HuH-7.5 (cell line): ENCODE measurements at regions not wholly inside any gene's neighbourhood (a gene's known extent, or its start where the extent isn't known, plus 50 kb on each side); places are given as distances from the start of the nearest gene placed in this dataset.
"Not testable (repeated sequence)": the region's sequence is repeated elsewhere in the genome, so short reads cannot be mapped to it uniquely, and the experiment has no call there.

Experiments
- DNase-seq: peaks from one replicate; pipeline ENCODE4 v3.0.0; 2011; ENCODE audit warnings: low spot score

GRCh38 chr9:115808695-115809094 is 344.9 kb upstream of the PAPPA start:
- no peak for DNase-seq

GRCh38 chr9:115810166-115810565 is 343.4 kb upstream of the PAPPA start:
- DNase-seq = no peak

DNA sequence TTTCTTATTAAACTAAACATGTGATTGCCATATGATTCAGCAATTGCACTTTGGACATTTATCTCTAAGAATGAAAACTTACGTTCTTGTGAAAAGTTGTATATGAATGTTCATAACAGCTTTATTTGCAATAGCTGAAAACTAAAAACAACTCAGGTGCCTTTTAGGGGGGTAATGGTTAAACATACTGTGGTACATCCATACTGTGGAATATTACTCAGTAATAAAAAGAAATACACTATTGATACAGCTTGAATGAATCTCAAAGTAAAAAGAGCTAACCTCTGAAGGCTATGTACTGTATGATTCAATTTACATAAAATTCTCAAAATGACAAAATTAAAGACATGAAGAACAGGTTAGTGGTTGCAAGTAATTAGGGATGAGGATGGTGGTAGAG is 339.5 kb upstream of the PAPPA start:
- no peak for DNase-seq

DNA sequence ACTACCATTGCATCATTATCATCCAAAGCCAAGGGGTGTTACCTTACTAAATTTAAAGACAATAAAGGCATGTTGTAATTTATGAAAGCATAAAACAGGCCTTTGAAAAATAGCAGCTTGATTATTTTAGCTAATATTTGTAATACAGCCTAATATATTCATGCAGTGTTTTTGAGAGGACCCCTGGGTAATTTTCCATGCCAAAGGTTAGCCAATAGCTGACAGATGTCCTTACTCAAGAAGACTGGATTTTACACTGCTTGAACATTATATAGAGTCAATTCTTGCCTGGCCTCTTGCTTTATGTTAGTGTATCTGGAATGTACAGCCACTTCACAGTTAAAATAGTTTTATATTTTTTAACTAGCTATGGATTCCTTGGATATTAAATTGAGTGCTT is 337.8 kb upstream of the PAPPA start:
- DNase-seq = no peak

GRCh38 chr9:115818651-115819050 is 334.9 kb upstream of the PAPPA start:
- DNase-seq = not testable (repeated sequence)

GRCh38 chr9:115832031-115832430 is 321.6 kb upstream of the PAPPA start:
- no peak for DNase-seq

- DNase-seq = no peak
Observed at GRCh38 chr9:115837618-115838017, 316.0 kb upstream of the PAPPA start.

DNA sequence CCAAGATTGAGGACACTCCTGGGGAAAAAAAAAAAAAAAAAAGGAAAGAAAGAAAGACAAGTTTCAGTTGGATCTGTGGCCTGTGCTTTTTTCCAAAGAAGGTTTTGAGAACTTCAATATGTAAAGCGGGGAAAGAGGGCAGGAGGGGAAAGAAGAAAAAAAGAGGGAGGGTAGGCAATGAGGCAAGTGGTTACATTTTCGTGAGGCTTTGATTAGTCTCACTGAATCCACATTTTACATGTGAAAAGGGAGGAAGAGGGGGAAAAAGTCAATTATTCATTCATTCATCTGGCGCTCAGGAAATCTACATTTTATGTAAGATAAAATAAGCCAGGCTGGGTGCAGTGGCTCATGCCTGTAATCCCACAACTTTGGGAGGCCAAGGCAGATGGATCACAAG is 315.2 kb upstream of the PAPPA start:
- no peak for DNase-seq

DNA sequence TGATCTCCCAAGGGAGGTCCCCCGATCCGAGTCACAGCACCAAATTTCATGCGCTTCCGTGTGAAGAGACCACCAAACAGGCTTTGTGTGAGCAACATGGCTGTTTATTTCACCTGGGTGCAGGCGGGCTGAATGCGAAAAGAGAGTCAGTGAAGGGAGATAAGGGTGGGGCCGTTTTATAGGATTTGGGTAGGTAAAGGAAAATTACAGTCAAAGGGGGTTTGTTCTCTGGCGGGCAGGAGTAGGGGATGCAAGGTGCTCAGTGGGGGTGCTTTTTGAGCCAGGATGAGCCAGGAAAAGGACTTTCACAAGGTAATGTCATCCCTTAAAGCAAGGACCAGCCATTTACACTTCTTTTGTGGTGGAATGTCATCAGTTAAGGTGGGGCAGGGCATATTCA is 309.2 kb upstream of the PAPPA start:
- not testable (repeated sequence) for DNase-seq

GRCh38 chr9:115845648-115846312 is 307.8 kb upstream of the PAPPA start:
- no peak for DNase-seq

DNA sequence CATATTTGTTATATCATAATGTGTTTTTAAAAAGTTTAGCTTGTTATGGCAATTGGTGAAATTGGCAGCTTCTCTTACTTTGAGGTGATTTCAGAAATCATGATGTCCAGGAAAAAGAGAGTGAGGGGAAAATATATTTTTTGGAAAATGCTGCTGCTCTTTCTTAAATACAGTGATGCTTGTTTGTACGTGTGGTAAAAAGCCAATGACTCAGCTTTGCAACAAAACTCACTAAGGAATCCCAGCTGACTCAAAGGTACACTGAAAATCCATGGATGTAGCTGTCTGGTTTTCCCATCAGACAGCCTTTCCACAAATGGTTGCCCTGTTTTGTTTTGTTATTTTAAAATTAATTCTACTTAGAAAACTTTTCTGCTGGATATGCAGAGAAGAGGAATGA is 306.4 kb upstream of the PAPPA start:
- DNase-seq = no peak

DNA sequence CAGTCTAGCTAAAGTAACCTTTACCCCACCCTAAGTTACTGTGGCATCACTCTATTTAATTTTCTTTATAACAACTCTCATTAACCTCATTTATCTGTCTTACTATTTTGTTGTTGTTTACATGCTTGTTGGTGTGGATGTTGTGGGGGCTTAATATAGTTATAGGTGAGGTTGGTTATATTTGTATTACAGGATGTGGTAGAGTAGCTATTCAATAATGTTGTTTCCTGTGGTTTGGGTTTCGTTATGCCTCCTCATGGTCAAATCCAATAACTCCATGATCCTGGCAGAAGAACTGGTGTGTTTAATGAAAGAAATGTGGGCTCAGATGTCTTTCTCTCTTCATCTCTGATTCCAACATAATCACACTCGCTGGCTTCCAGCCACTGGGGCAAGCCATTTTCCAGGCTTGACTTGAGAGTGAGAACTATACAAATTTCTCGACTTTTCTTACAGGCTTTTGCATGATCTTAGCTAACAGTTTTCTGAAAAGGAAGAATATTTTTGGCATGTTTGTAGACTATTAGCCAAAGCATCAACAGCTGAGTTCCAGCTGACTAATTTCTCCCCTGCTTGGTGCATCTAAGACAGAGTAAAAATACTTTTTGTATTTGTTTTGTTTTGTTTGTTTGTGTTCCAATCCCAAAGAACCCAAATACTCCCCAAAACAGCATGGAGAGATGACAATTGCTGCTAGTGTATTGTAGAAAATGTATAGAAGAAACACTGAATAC is 303.7 kb upstream of the PAPPA start:
- no peak for DNase-seq

DNA sequence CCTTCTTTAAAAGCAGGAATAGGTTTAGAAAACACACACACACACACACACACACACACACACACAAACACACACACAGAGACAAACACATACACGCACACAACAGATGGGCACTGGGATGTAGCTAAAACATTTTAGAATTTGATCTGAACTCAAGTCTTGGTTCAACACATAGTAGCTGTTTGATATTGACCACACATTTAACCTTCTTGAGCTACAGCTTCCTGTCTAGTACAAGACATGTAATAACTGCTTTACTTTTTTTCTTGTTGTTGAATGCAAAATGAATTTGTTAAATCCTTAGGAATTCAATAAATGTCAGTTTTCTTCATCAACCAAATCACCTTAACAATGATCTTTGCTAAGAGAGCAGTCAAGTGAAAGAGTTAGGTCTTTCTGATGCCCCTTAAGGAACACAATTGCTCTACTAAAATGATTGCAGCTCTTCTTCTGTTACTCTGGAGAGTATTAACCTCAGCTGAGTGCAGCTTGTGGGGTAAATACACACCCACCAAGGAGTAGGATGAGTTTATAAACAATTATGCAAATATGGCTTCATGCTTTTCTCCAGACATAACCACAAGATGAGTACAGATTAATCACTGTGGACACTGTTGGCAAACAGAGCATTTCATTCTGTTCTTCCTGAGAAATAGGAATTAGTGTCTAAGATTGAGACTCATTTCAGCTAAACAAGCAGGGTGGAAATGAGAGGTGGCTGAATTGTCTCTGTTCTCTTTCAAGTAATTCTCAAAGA is 302.9 kb upstream of the PAPPA start:
- DNase-seq = no peak

DNA sequence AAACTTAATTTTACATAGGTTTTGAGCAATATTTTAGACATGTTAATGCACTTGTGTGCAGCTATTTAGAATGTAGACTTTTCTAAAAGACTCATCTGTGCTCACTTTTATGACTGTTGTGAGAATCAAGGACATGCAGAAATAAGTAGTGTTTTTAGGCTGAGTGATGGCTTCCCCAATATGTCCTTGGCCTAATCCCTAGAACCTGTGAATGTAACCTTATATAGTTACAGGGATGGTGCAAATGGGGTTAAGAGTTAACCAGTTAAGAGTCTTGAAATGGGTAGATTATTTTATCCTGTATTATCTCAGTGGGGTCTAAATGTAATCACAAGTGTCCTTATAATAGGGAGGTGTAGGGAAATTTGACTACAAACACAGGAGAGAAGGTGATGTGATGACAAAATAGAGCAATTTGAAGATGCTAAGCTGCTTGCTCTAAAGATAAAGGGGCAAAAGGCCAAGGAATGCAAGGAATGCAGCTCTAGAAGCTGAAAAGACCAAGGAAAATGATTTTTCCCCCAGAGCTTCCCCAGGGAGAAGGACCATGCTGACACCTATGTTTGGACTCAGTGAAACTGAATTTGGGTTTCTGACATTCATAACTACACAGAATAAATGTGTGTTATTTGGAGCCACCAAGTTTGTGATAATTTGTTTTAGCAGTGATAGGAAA is 298.0 kb upstream of the PAPPA start:
- no peak for DNase-seq

- not testable (repeated sequence) for DNase-seq
Observed at GRCh38 chr9:115858421-115858820, 295.2 kb upstream of the PAPPA start.

DNA sequence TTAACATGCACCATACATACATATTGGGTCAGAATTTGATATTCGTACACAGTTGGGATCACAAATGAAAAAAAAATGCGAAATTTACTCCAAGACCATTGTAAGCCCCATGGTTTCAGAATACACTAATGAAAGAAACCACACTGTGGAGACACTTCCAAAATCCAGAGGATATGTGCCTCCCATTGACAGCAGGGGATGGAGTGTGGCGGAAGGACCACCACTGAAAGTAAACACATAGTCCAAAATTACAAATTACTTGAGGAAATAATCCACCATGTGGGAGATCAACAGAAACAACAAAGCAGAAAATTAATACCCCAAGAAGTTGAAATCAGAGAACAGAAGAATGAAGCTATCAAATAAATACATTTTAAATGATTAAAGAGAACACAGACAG is 291.6 kb upstream of the PAPPA start:
- no peak for DNase-seq

- no peak for DNase-seq
Observed at GRCh38 chr9:115864581-115864980, 289.0 kb upstream of the PAPPA start.

- DNase-seq = no peak
Observed at GRCh38 chr9:115867326-115867725, 286.3 kb upstream of the PAPPA start.

GRCh38 chr9:115877852-115878438 is 275.6 kb upstream of the PAPPA start:
- no peak for DNase-seq

DNA sequence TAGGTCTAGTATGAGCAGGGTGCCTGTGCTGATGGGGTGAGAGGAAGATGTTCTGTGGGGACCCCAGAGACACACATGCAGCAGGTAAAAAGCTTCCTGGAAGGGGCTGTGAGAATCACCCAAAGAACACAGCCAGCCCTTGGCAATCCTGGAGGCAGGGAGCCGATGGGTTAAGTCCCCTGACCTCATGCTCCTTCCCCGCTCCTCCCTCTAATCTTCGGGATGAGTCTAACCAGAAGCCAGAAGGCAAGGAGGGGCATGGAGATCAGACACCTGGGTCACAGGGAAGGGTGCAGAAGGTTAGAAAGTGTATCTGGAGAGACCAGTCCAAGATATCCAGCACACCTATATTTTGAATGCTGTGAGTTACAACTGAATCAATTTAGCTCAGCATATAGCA is 274.1 kb upstream of the PAPPA start:
- DNase-seq = no peak

- no peak for DNase-seq
Observed at GRCh38 chr9:115880221-115880885, 273.2 kb upstream of the PAPPA start.

- no peak for DNase-seq
Observed at GRCh38 chr9:115882911-115883310, 270.7 kb upstream of the PAPPA start.
